Ishikawa (cell line): ENCODE measurements at regions not wholly inside any gene's neighbourhood (a gene's known extent, or its start where the extent isn't known, plus 50 kb on each side); places are given as distances from the start of the nearest gene placed in this dataset.

Source experiments
- CEBPB ChIP-seq: IDR thresholded peaks from 2 replicates; pipeline ENCODE4 v1.6.1; 2012
- CREB1 ChIP-seq: IDR thresholded peaks from 2 replicates; pipeline ENCODE4 v1.6.1; 2012; ENCODE audit warnings: low read depth
- EGR1 ChIP-seq: IDR thresholded peaks from 2 replicates; pipeline ENCODE4 v1.6.1; 2012
- EP300 ChIP-seq: IDR thresholded peaks from 2 replicates; pipeline ENCODE4 v1.6.1; 2012; ENCODE audit warnings: borderline replicate concordance
- NFIC ChIP-seq: IDR thresholded peaks from 2 replicates; pipeline ENCODE4 v1.6.1; 2012
- RAD21 ChIP-seq: IDR thresholded peaks from 2 replicates; pipeline ENCODE4 v1.6.1; 2012; ENCODE audit warnings: low read depth
- TAF1 ChIP-seq: IDR thresholded peaks from 2 replicates; pipeline ENCODE4 v1.6.1; 2012; ENCODE audit warnings: low read depth, mild to moderate bottlenecking
- TCF12 ChIP-seq: IDR thresholded peaks from 2 replicates; pipeline ENCODE4 v1.6.1; 2012; ENCODE audit warnings: low read depth
- YY1 ChIP-seq: IDR thresholded peaks from 2 replicates; pipeline ENCODE4 v1.6.1; 2012; ENCODE audit warnings: low read depth
- TF ChIP-seq, protein P1 (sequence below): IDR thresholded peaks from 2 replicates; pipeline ENCODE4 v1.6.1; 2012; ENCODE audit warnings: low read depth, mild to moderate bottlenecking
- TF ChIP-seq, protein P2 (sequence below): IDR thresholded peaks from 2 replicates; pipeline ENCODE4 v1.6.1; 2012

DNA sequence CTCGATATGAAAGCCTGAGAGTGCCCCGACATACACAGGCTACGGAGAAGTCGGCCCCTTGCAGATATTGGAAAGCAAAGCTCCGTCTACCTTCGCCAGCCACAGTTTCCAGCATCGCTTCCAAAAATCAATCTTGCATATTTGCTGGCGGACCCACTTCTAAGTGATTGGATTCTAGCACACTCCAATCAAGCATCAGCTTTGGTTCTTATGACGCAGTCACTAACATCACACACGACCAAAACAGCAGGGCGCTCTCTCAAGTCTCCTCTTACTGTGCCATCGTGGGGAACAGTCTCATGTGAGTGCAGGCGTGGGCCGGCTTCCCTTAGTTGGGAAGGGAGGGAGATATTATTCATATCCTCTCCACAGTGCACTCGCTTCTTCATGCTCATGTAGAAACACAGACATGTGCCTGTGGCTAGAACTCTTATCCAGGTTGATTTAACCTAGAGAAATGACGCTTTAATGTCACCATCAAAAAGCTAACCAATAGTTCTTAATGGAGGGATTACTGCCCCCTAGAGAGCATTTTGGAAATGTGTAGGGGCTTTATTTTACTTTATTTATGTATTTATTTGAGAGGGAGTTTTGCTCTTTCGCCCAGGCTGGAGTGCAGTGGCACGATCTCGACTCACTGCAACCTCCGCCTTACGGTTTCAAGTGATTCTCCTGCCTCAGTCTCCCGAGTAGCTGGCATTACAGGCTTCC, 229.8 kb downstream of the SOD2 start:
- TF ChIP-seq TAF1 (no peak), CEBPB (no peak), EP300 (no peak), CREB1 (no peak), YY1 (no peak), RAD21 (peak; percentile 48), TCF12 (no peak), EGR1 (no peak), NFIC (no peak)
- TF ChIP-seq, protein P1, sequence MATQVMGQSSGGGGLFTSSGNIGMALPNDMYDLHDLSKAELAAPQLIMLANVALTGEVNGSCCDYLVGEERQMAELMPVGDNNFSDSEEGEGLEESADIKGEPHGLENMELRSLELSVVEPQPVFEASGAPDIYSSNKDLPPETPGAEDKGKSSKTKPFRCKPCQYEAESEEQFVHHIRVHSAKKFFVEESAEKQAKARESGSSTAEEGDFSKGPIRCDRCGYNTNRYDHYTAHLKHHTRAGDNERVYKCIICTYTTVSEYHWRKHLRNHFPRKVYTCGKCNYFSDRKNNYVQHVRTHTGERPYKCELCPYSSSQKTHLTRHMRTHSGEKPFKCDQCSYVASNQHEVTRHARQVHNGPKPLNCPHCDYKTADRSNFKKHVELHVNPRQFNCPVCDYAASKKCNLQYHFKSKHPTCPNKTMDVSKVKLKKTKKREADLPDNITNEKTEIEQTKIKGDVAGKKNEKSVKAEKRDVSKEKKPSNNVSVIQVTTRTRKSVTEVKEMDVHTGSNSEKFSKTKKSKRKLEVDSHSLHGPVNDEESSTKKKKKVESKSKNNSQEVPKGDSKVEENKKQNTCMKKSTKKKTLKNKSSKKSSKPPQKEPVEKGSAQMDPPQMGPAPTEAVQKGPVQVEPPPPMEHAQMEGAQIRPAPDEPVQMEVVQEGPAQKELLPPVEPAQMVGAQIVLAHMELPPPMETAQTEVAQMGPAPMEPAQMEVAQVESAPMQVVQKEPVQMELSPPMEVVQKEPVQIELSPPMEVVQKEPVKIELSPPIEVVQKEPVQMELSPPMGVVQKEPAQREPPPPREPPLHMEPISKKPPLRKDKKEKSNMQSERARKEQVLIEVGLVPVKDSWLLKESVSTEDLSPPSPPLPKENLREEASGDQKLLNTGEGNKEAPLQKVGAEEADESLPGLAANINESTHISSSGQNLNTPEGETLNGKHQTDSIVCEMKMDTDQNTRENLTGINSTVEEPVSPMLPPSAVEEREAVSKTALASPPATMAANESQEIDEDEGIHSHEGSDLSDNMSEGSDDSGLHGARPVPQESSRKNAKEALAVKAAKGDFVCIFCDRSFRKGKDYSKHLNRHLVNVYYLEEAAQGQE: no peak
- TF ChIP-seq, protein P2, sequence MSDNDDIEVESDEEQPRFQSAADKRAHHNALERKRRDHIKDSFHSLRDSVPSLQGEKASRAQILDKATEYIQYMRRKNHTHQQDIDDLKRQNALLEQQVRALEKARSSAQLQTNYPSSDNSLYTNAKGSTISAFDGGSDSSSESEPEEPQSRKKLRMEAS: no peak
